ENCODE measurements at regions not wholly inside any gene's neighbourhood (a gene's known extent, or its start where the extent isn't known, plus 50 kb on each side); places are given as distances from the start of the nearest gene placed in this dataset.

GRCh38 chr3:31409866-31410265 lies 122.9 kb upstream of the STT3B start:
- Histone ChIP-seq H3K36me3 (ENCODE audit: control insufficient read depth in 1 of 2, insufficient read depth in 2 of 2, low read depth in 1 of 2, low read length in 2 of 2) (no peaks in the 10 kb centered on the region), H2BK5ac (ENCODE audit: low read depth, low read length, poor library complexity, severe bottlenecking) (no peak overlapping the region), H3K14ac (ENCODE audit: low read length in 2 of 2) (no peak overlapping the region), H3K9ac (ENCODE audit: low read length) (no peak overlapping the region), H2BK15ac (ENCODE audit: low read depth, poor library complexity, severe bottlenecking) (no peak overlapping the region), H2BK12ac (ENCODE audit: low read length in 2 of 2) (no peak overlapping the region), H3K79me1 (replicated peaks; ENCODE audit: low read length, poor library complexity, severe bottlenecking) (no peaks in the 10 kb centered on the region), H3K27me3 (ENCODE audit: control insufficient read depth in 1 of 2, insufficient read depth in 1 of 2, low read length in 2 of 2) (no peaks in the 10 kb centered on the region), H3K4ac (ENCODE audit: low read depth in 1 of 2, low read length in 2 of 2) (no peak overlapping the region), H2AFZ (ENCODE audit: low read depth, low read length) (no peak overlapping the region), H2BK120ac (ENCODE audit: low read depth, low read length) (no peak overlapping the region), H3K27ac (ENCODE audit: low read length, poor library complexity, severe bottlenecking) (no peak overlapping the region), H2AK5ac (ENCODE audit: low read length, severe bottlenecking) (no peak overlapping the region), H3K23ac (ENCODE audit: low read length in 2 of 2) (no peak overlapping the region), H3K9me3 (ENCODE audit: control insufficient read depth, low read length) (no peaks in the 10 kb centered on the region), H4K8ac (ENCODE audit: low read length) (no peak overlapping the region), H3K4me3 (ENCODE audit: insufficient read depth in 1 of 2, low read depth in 1 of 2, low read length in 2 of 2) (no peak overlapping the region), H3K18ac (ENCODE audit: low read depth in 1 of 2, low read length in 2 of 2) (no peak overlapping the region), H3K4me1 (ENCODE audit: control insufficient read depth, insufficient read depth, low read depth, low read length) (no peaks in the 10 kb centered on the region), H4K91ac (ENCODE audit: low read length) (no peak overlapping the region), H3K4me2 (ENCODE audit: low read length, poor library complexity, severe bottlenecking) (no peak overlapping the region)
- 74% methylated on average over 4 of the region's 6 CpGs for WGBS
- DNase-seq = no peak

GRCh38 chr3:31410411-31410810 lies 122.3 kb upstream of the STT3B start:
- H3K9ac ChIP-seq (ENCODE audit: low read length) = no peak overlapping the region
- no peak overlapping the region for H2BK120ac ChIP-seq (ENCODE audit: low read depth, low read length)
- no peak overlapping the region for H4K8ac ChIP-seq (ENCODE audit: low read length)
- no peak overlapping the region for H3K27ac ChIP-seq (ENCODE audit: low read length, poor library complexity, severe bottlenecking)
- H2BK5ac ChIP-seq (ENCODE audit: low read depth, low read length, poor library complexity, severe bottlenecking) = no peak overlapping the region
- no peaks in the 10 kb centered on the region for H3K36me3 ChIP-seq (ENCODE audit: control insufficient read depth in 1 of 2, insufficient read depth in 2 of 2, low read depth in 1 of 2, low read length in 2 of 2)
- no peak overlapping the region for H3K4me3 ChIP-seq (ENCODE audit: insufficient read depth in 1 of 2, low read depth in 1 of 2, low read length in 2 of 2)
- no peaks in the 10 kb centered on the region for H3K79me1 ChIP-seq (replicated peaks; ENCODE audit: low read length, poor library complexity, severe bottlenecking)
- no peaks in the 10 kb centered on the region for H3K9me3 ChIP-seq (ENCODE audit: control insufficient read depth, low read length)
- H3K14ac ChIP-seq (ENCODE audit: low read length in 2 of 2) = no peak overlapping the region
- no peak overlapping the region for H3K18ac ChIP-seq (ENCODE audit: low read depth in 1 of 2, low read length in 2 of 2)
- H3K27me3 ChIP-seq (ENCODE audit: control insufficient read depth in 1 of 2, insufficient read depth in 1 of 2, low read length in 2 of 2) = no peaks in the 10 kb centered on the region
- H2AFZ ChIP-seq (ENCODE audit: low read depth, low read length) = no peak overlapping the region
- H4K91ac ChIP-seq (ENCODE audit: low read length) = no peak overlapping the region
- DNase-seq = no peak
- no peak overlapping the region for H3K23ac ChIP-seq (ENCODE audit: low read length in 2 of 2)
- no peak overlapping the region for H2BK15ac ChIP-seq (ENCODE audit: low read depth, poor library complexity, severe bottlenecking)
- H3K4me1 ChIP-seq (ENCODE audit: control insufficient read depth, insufficient read depth, low read depth, low read length) = no peaks in the 10 kb centered on the region
- no peak overlapping the region for H2AK5ac ChIP-seq (ENCODE audit: low read length, severe bottlenecking)
- no peak overlapping the region for H3K4me2 ChIP-seq (ENCODE audit: low read length, poor library complexity, severe bottlenecking)
- no peak overlapping the region for H2BK12ac ChIP-seq (ENCODE audit: low read length in 2 of 2)
- no peak overlapping the region for H3K4ac ChIP-seq (ENCODE audit: low read depth in 1 of 2, low read length in 2 of 2)
- WGBS = 100% methylated on average over 1 of the region's 3 CpGs

GRCh38 chr3:31412832-31413231 lies 119.9 kb upstream of the STT3B start:
- no peaks in the 10 kb centered on the region for H3K4me1 ChIP-seq (ENCODE audit: control insufficient read depth, insufficient read depth, low read depth, low read length)
- H4K91ac ChIP-seq (ENCODE audit: low read length) = no peak overlapping the region
- H3K14ac ChIP-seq (ENCODE audit: low read length in 2 of 2) = no peak overlapping the region
- no peak overlapping the region for H4K8ac ChIP-seq (ENCODE audit: low read length)
- H3K18ac ChIP-seq (ENCODE audit: low read depth in 1 of 2, low read length in 2 of 2) = no peak overlapping the region
- no peak overlapping the region for H3K27ac ChIP-seq (ENCODE audit: low read length, poor library complexity, severe bottlenecking)
- H2BK12ac ChIP-seq (ENCODE audit: low read length in 2 of 2) = no peak overlapping the region
- H3K4me2 ChIP-seq (ENCODE audit: low read length, poor library complexity, severe bottlenecking) = no peak overlapping the region
- H3K9ac ChIP-seq (ENCODE audit: low read length) = no peak overlapping the region
- no peaks in the 10 kb centered on the region for H3K36me3 ChIP-seq (ENCODE audit: control insufficient read depth in 1 of 2, insufficient read depth in 2 of 2, low read depth in 1 of 2, low read length in 2 of 2)
- H3K27me3 ChIP-seq (ENCODE audit: control insufficient read depth in 1 of 2, insufficient read depth in 1 of 2, low read length in 2 of 2) = no peaks in the 10 kb centered on the region
- no peaks in the 10 kb centered on the region for H3K79me1 ChIP-seq (replicated peaks; ENCODE audit: low read length, poor library complexity, severe bottlenecking)
- no peak overlapping the region for H3K4ac ChIP-seq (ENCODE audit: low read depth in 1 of 2, low read length in 2 of 2)
- no peaks in the 10 kb centered on the region for H3K9me3 ChIP-seq (ENCODE audit: control insufficient read depth, low read length)
- H3K23ac ChIP-seq (ENCODE audit: low read length in 2 of 2) = no peak overlapping the region
- no peak overlapping the region for H2BK15ac ChIP-seq (ENCODE audit: low read depth, poor library complexity, severe bottlenecking)
- WGBS = 90% methylated on average over 1 of the region's 1 CpG
- DNase-seq = no peak
- no peak overlapping the region for H2AK5ac ChIP-seq (ENCODE audit: low read length, severe bottlenecking)
- no peak overlapping the region for H2BK5ac ChIP-seq (ENCODE audit: low read depth, low read length, poor library complexity, severe bottlenecking)
- no peak overlapping the region for H2BK120ac ChIP-seq (ENCODE audit: low read depth, low read length)
- no peak overlapping the region for H2AFZ ChIP-seq (ENCODE audit: low read depth, low read length)
- H3K4me3 ChIP-seq (ENCODE audit: insufficient read depth in 1 of 2, low read depth in 1 of 2, low read length in 2 of 2) = no peak overlapping the region

- no peaks in the 10 kb centered on the region for H3K9me3 ChIP-seq (ENCODE audit: control insufficient read depth, low read length)
- no peak for DNase-seq
- H3K4me3 ChIP-seq (ENCODE audit: insufficient read depth in 1 of 2, low read depth in 1 of 2, low read length in 2 of 2) = no peak overlapping the region
These were observed 119.2 kb upstream of the STT3B start for GRCh38 chr3:31413515-31413914.

More at GRCh38 chr3:31413515-31413914, 119.2 kb upstream of the STT3B start:
- no peak overlapping the region for H3K14ac ChIP-seq (ENCODE audit: low read length in 2 of 2)
- no peak overlapping the region for H2AFZ ChIP-seq (ENCODE audit: low read depth, low read length)
- no peak overlapping the region for H2BK5ac ChIP-seq (ENCODE audit: low read depth, low read length, poor library complexity, severe bottlenecking)
- no peak overlapping the region for H3K18ac ChIP-seq (ENCODE audit: low read depth in 1 of 2, low read length in 2 of 2)
- H3K4me2 ChIP-seq (ENCODE audit: low read length, poor library complexity, severe bottlenecking) = no peak overlapping the region
- no peak overlapping the region for H4K91ac ChIP-seq (ENCODE audit: low read length)
- H3K4me1 ChIP-seq (ENCODE audit: control insufficient read depth, insufficient read depth, low read depth, low read length) = no peaks in the 10 kb centered on the region
- H3K27me3 ChIP-seq (ENCODE audit: control insufficient read depth in 1 of 2, insufficient read depth in 1 of 2, low read length in 2 of 2) = no peaks in the 10 kb centered on the region
- H3K27ac ChIP-seq (ENCODE audit: low read length, poor library complexity, severe bottlenecking) = no peak overlapping the region
- no peak overlapping the region for H3K9ac ChIP-seq (ENCODE audit: low read length)
- H4K8ac ChIP-seq (ENCODE audit: low read length) = no peak overlapping the region
- H2BK15ac ChIP-seq (ENCODE audit: low read depth, poor library complexity, severe bottlenecking) = no peak overlapping the region
- no peaks in the 10 kb centered on the region for H3K36me3 ChIP-seq (ENCODE audit: control insufficient read depth in 1 of 2, insufficient read depth in 2 of 2, low read depth in 1 of 2, low read length in 2 of 2)
- H3K23ac ChIP-seq (ENCODE audit: low read length in 2 of 2) = no peak overlapping the region
- no peak overlapping the region for H2BK12ac ChIP-seq (ENCODE audit: low read length in 2 of 2)
- H3K79me1 ChIP-seq (replicated peaks; ENCODE audit: low read length, poor library complexity, severe bottlenecking) = no peaks in the 10 kb centered on the region
- no peak overlapping the region for H2BK120ac ChIP-seq (ENCODE audit: low read depth, low read length)
- no peak overlapping the region for H3K4ac ChIP-seq (ENCODE audit: low read depth in 1 of 2, low read length in 2 of 2)
- no peak overlapping the region for H2AK5ac ChIP-seq (ENCODE audit: low read length, severe bottlenecking)
